Body of pancreas (tissue), 4 donors: ENCODE measurements at regions not wholly inside any gene's neighbourhood (a gene's known extent, or its start where the extent isn't known, plus 50 kb on each side); places are given as distances from the start of the nearest gene placed in this dataset.

Experiments
- CTCF ChIP-seq, 7 experiments: fragments of 450-650 bp in 4 of 7; fragments of 200-600 bp in 3 of 7; sonication (generic) in 3 of 7; IDR thresholded peaks; one replicate each; pipeline ENCODE4 v1.5.1; 2016 to 2019; ENCODE audit warnings: antibody characterized with exemption in 7 of 7
- POLR2A ChIP-seq, 3 donors: fragments of 450-650 bp; IDR thresholded peaks; one replicate each; pipeline ENCODE4 v1.6.1; 2016; ENCODE audit warnings: antibody characterized with exemption in 3 of 3, mild to moderate bottlenecking in 2 of 3

- no peak for TF ChIP-seq POLR2A (IDR thresholded peaks at IDR 0.05)
- TF ChIP-seq CTCF (IDR thresholded peaks at IDR 0.05): no peak
Measured at GRCh38 chr6:159493898-159494585, 199.0 kb downstream of the SOD2 start.
